BJ (cell line): ENCODE measurements at regions not wholly inside any gene's neighbourhood (a gene's known extent, or its start where the extent isn't known, plus 50 kb on each side); places are given as distances from the start of the nearest gene placed in this dataset.

Experiments used
- CTCF ChIA-PET: fragments of 350-600 bp; formaldehyde crosslinking; extraction: SDS; loops from one replicate; lab custom pipeline; 2021; ENCODE audit warnings: antibody characterized with exemption, inconsistent platforms; lab: Yijun Ruan, JAX
- POLR2A ChIA-PET: fragments of 300-600 bp; sonication (Branson Sonifier 250); formaldehyde crosslinking; extraction: SDS; loops from one replicate; lab custom pipeline; 2021; ENCODE audit warnings: antibody characterized with exemption; lab: Charles Lee
- DNase-seq: peaks from one replicate; pipeline ENCODE4 v3.0.0-alpha.2; 2011; ENCODE audit warnings: low read depth
- H3K27me3 ChIP-seq: 2 replicates; pipeline ENCODE4 v1.6.0; 2011; ENCODE audit warnings: low read length; ENCODE audit not compliant: control insufficient read depth, insufficient read depth
- H3K36me3 ChIP-seq: 2 replicates; pipeline ENCODE4 v1.5.1; 2011; ENCODE audit warnings: low read length; ENCODE audit not compliant: control insufficient read depth, insufficient read depth
- H3K4me3 ChIP-seq: 2 replicates; pipeline ENCODE4 v1.5.1; 2011; ENCODE audit warnings: low read depth, mild to moderate bottlenecking, control low read depth, low read length
- TF ChIP-seq, protein P1 (sequence below): IDR thresholded peaks from 2 replicates; pipeline ENCODE4 v1.5.1; 2011; ENCODE audit warnings: low read depth, mild to moderate bottlenecking, control low read depth, inconsistent platforms, low read length, moderate library complexity; ENCODE audit not compliant: insufficient read depth

GRCh38 chr11:97502201-97502600 is 1112.4 kb downstream of the JRKL start:
- no peaks in the 10 kb centered on the region for H3K36me3 ChIP-seq
- CTCF ChIA-PET, result no interaction called here
- TF ChIP-seq, protein P1, sequence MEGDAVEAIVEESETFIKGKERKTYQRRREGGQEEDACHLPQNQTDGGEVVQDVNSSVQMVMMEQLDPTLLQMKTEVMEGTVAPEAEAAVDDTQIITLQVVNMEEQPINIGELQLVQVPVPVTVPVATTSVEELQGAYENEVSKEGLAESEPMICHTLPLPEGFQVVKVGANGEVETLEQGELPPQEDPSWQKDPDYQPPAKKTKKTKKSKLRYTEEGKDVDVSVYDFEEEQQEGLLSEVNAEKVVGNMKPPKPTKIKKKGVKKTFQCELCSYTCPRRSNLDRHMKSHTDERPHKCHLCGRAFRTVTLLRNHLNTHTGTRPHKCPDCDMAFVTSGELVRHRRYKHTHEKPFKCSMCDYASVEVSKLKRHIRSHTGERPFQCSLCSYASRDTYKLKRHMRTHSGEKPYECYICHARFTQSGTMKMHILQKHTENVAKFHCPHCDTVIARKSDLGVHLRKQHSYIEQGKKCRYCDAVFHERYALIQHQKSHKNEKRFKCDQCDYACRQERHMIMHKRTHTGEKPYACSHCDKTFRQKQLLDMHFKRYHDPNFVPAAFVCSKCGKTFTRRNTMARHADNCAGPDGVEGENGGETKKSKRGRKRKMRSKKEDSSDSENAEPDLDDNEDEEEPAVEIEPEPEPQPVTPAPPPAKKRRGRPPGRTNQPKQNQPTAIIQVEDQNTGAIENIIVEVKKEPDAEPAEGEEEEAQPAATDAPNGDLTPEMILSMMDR, result no peak
- POLR2A ChIA-PET, result no interaction called here
- DNase-seq, result no peak
- no peak overlapping the region for H3K4me3 ChIP-seq
- H3K27me3 ChIP-seq, result no peaks in the 10 kb centered on the region

DNA sequence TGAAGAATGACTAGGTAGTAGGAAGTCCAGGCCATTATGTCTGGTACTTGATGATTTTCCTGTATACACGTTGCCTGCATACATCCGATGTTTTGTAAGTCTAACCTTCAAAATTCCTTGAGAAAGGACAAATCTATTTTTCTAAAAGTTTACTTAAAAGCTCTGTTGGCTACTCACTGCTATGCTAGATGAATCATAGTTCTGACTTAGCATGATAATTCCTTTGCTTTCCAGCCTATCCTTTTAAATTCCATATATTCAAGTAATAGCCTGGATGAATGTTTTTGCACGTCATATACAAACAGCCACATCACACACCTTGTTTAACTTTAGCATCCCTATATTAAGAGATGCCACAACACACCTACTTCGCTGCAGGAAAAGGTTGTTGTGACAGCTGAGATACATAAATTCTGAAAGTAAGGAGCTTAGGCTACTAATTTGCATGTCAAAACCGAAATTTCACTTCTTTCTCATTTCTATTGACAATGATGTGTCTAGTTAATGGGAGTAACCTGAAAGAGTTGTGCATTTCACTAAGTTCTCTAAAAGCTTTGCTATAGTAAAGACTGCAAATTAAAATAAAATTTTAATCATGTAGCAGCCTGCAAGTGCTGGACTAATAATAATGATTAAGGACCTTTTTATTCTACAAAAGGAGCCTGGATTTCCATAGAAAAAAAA is 1116.4 kb downstream of the JRKL start:
- DNase-seq, result no peak
- ChIA-PET CTCF (no interaction called here), POLR2A (no interaction called here)
- Histone ChIP-seq H3K4me3 (no peak overlapping the region), H3K27me3 (no peaks in the 10 kb centered on the region), H3K36me3 (no peaks in the 10 kb centered on the region)
- TF ChIP-seq, protein P1, result no peak

GRCh38 chr11:97514446-97514845 is 1124.6 kb downstream of the JRKL start:
- Histone ChIP-seq H3K36me3 (no peaks in the 10 kb centered on the region), H3K27me3 (no peaks in the 10 kb centered on the region), H3K4me3 (no peak overlapping the region)
- ChIA-PET POLR2A (no interaction called here), CTCF (no interaction called here)
- DNase-seq, result no peak
- TF ChIP-seq, protein P1, result no peak

DNA sequence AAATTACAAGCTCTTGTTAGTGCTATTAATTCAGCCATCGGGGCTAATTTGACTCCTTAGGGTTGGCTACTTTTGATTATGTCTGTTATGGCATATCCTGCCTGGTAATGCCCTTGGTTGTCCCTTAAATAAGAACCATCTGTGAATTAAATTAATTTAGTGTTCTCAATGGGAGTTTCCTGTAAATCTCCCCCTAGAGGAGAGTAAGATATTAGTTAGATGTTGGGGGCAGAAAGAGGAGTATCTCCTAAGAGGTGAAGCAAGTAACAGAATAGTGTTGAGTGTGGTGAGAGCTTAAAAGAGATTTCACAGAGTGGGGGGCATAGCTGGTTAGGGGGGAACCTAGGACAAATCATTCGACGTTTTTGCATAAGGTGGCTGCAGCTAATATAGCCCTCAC is 1126.9 kb downstream of the JRKL start:
- H3K4me3 ChIP-seq, result no peak overlapping the region
- no peaks in the 10 kb centered on the region for H3K36me3 ChIP-seq
- no peaks in the 10 kb centered on the region for H3K27me3 ChIP-seq
- ChIA-PET CTCF (interaction anchor here (0.7 kb wide), 1 partner anchor 1424 kb away, joined by 3 read pairs; no protein-coding TSS in a partner anchor), POLR2A (no interaction called here)
- TF ChIP-seq, protein P1, result no peak
- DNase-seq, result no peak

DNA sequence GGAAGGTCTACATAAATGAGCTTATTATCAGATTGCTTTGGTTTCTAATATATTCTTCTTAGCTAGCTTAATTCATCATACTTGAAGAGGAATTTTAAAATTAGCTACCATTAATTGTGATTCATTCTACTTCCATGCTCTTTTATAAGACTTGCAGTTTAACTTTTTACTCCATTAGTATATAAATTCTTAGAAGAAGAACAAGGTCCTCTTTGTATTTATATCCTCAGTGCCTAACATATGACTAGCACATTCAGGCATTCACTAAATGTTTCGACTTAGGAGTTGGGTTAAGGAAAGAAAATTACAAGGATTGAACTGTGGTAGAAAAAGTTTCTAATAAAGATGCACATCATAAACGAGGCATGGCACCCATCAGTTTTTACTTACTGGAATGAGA is 1135.5 kb downstream of the JRKL start:
- H3K36me3 ChIP-seq, result no peaks in the 10 kb centered on the region
- H3K27me3 ChIP-seq, result no peaks in the 10 kb centered on the region
- DNase-seq, result no peak
- TF ChIP-seq, protein P1, result no peak
- CTCF ChIA-PET, result no interaction called here
- H3K4me3 ChIP-seq, result no peak overlapping the region
- POLR2A ChIA-PET, result no interaction called here
